ENCODE measurements at regions not wholly inside any gene's neighbourhood (a gene's known extent, or its start where the extent isn't known, plus 50 kb on each side); places are given as distances from the start of the nearest gene placed in this dataset.

DNA sequence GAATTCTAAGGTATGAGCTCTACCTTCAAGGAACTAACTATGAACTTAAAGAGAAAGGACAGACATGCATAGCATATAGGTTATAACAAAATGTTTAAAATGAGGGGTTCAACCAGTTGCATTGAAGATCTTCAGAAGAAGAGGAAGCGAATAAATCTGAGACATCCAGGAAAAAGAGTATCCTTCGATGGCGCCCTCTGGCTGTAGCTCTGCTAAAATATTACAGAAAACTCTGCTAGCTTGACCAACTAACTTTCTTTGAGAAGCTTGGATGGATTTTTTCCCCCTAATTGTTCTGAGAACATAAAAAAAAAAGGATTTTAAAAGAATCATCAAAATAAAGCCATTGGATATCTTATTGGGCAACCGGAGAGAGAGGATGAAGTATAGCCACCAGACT is 659.9 kb upstream of the SOX9 start:
- WGBS (ENCODE audit: missing lambda C conversion rate) = 63% methylated on average over 4 of the region's 4 CpGs
- DNase-seq (ENCODE audit: low read depth in 1 of 2, low spot score in 1 of 2) (peak in 1 of 2 experiments; percentile 12), FAIRE-seq (no peak), ATAC-seq (no peak)
- TF ChIP-seq RAD21 (conservative IDR thresholded peaks at IDR 0.05 in 1 of 2, IDR thresholded peaks at IDR 0.05 in 1 of 2) = peak; percentile 43 to 55; a peak in 4 of 5 replicates
- TF ChIP-seq, protein P1, sequence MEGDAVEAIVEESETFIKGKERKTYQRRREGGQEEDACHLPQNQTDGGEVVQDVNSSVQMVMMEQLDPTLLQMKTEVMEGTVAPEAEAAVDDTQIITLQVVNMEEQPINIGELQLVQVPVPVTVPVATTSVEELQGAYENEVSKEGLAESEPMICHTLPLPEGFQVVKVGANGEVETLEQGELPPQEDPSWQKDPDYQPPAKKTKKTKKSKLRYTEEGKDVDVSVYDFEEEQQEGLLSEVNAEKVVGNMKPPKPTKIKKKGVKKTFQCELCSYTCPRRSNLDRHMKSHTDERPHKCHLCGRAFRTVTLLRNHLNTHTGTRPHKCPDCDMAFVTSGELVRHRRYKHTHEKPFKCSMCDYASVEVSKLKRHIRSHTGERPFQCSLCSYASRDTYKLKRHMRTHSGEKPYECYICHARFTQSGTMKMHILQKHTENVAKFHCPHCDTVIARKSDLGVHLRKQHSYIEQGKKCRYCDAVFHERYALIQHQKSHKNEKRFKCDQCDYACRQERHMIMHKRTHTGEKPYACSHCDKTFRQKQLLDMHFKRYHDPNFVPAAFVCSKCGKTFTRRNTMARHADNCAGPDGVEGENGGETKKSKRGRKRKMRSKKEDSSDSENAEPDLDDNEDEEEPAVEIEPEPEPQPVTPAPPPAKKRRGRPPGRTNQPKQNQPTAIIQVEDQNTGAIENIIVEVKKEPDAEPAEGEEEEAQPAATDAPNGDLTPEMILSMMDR (IDR thresholded peaks at IDR 0.05) = peak; percentile 43
- TF ChIP-seq HOXB5 (CRISPR knock-in tag; IDR thresholded peaks at IDR 0.05) = no peak
- TF ChIP-seq SMC3 (IDR thresholded peaks at IDR 0.05) = peak; percentile 55
- no peak for TF ChIP-seq HOXA7 (CRISPR knock-in tag; IDR thresholded peaks at IDR 0.05)
- CTCF ChIA-PET = interaction anchor here (0.6 to 4.9 kb wide), 20 partner anchors 12 to 1077 kb away, joined by 3 to 46 read pairs (median 4); no protein-coding TSS in a partner anchor
- POLR2A ChIA-PET = no interaction called here
- Histone ChIP-seq H3K4me3 (no peak overlapping the region), H3K4me1 (no peaks in the 10 kb centered on the region), H3K9me3 (no peaks in the 10 kb centered on the region), H3K4me2 (no peak overlapping the region), H3K27ac (no peak overlapping the region)

DNA sequence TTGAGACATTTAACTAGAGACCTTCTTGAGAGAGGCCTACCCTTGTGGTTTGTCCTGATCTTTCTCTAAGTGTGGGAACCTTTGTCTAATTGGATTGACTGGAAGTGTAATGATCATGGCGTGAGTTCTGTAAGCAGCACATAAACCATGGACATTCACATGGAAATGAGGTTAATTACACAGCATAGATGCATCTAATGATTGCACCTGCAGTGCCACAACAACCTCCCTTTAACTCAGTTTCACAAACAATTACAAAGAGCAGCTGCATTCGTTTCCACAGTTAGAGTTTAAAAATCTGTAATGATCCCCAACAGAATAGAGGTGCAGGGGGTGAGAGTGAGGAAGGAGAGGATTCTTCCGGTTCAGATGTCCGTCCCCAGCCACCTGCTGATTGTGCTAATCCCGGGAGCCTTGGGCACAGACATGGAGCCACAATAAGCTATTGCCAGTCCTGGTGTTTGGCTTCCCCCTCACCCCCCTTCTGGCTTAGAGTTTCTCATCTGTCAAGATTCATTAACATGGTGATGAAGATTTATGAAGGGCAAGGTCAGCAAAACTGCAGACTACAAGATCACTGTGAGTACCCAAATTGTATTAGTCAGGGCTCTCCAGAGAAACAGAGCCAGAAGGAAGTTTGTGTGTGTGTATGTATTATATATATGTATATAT is 659.2 kb upstream of the SOX9 start:
- Histone ChIP-seq H3K27ac (no peak overlapping the region), H3K9me3 (no peaks in the 10 kb centered on the region), H3K4me1 (no peaks in the 10 kb centered on the region), H3K4me2 (no peak overlapping the region), H3K4me3 (no peak overlapping the region)
- ChIA-PET CTCF (interaction anchor here (0.6 to 4.9 kb wide), 19 partner anchors 11 to 1076 kb away, joined by 3 to 46 read pairs (median 4); no protein-coding TSS in a partner anchor), POLR2A (no interaction called here)
- DNase-seq (ENCODE audit: low read depth in 1 of 2, low spot score in 1 of 2) (no peak), FAIRE-seq (no peak), ATAC-seq (no peak)
- TF ChIP-seq HOXB5 (CRISPR knock-in tag; IDR thresholded peaks at IDR 0.05) (no peak), MAFK (IDR thresholded peaks at IDR 0.05; ENCODE audit: partially characterized antibody) (peak; percentile 9)
- WGBS (ENCODE audit: missing lambda C conversion rate) = 62% methylated on average over 5 of the region's 5 CpGs

DNA sequence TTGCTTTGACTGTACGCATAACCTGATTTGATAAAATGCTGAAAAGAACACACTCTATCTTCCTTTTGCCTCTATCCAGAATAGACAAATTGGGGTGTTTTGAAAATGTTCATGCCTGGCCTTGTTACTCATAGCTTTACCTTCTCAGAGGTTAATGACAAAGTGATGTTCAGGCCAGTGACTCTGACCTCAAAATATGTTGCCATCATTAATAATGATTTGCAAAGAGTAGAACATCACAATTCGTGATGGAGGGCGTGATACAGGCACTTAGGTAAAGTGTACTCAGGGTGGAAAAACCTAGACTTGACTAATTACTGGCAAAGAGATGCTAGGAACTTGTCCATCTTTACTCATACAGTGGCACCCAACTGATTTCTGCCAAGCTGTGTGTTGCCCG is 656.6 kb upstream of the SOX9 start:
- ChIA-PET CTCF (interaction anchor here (4.9 kb wide), 1 partner anchor 9 kb away, joined by 46 read pairs; no protein-coding TSS in a partner anchor), POLR2A (no interaction called here)
- ATAC-seq (no peak), DNase-seq (ENCODE audit: low read depth in 1 of 2, low spot score in 1 of 2) (no peak), FAIRE-seq (no peak)
- WGBS (ENCODE audit: missing lambda C conversion rate) = 52% methylated on average over 4 of the region's 4 CpGs
- Histone ChIP-seq H3K27ac (no peak overlapping the region), H3K4me2 (no peak overlapping the region), H3K4me3 (no peak overlapping the region), H3K4me1 (no peaks in the 10 kb centered on the region), H3K9me3 (no peaks in the 10 kb centered on the region)
- no peak for TF ChIP-seq ZNF302 (CRISPR knock-in tag; IDR thresholded peaks at IDR 0.05)
- no peak for TF ChIP-seq EHMT2 (IDR thresholded peaks at IDR 0.05; ENCODE audit: low read depth)
- no peak for TF ChIP-seq JUNB (IDR thresholded peaks at IDR 0.05)
- TF ChIP-seq, protein P2, sequence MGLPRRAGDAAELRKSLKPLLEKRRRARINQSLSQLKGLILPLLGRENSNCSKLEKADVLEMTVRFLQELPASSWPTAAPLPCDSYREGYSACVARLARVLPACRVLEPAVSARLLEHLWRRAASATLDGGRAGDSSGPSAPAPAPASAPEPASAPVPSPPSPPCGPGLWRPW (IDR thresholded peaks at IDR 0.05) = no peak
- TF ChIP-seq ZC3H11A (IDR thresholded peaks at IDR 0.05) = no peak
- TF ChIP-seq, protein P3, sequence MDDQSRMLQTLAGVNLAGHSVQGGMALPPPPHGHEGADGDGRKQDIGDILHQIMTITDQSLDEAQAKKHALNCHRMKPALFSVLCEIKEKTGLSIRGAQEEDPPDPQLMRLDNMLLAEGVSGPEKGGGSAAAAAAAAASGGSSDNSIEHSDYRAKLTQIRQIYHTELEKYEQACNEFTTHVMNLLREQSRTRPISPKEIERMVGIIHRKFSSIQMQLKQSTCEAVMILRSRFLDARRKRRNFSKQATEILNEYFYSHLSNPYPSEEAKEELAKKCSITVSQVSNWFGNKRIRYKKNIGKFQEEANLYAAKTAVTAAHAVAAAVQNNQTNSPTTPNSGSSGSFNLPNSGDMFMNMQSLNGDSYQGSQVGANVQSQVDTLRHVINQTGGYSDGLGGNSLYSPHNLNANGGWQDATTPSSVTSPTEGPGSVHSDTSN (IDR thresholded peaks at IDR 0.05) = no peak
- TF ChIP-seq RAD21 (conservative IDR thresholded peaks at IDR 0.05 in 1 of 2, IDR thresholded peaks at IDR 0.05 in 1 of 2) = no peak
- no peak for TF ChIP-seq SREBF2 (IDR thresholded peaks at IDR 0.05)
- TF ChIP-seq ZFP36 (IDR thresholded peaks at IDR 0.05; ENCODE audit: borderline replicate concordance, partially characterized antibody) = no peak
- no peak for TF ChIP-seq NR3C1 (IDR thresholded peaks at IDR 0.05)
- TF ChIP-seq EHF (CRISPR knock-in tag; IDR thresholded peaks at IDR 0.05) = no peak
- TF ChIP-seq CEBPB (IDR thresholded peaks at IDR 0.05) = no peak
- TF ChIP-seq RCOR1 (IDR thresholded peaks at IDR 0.05; ENCODE audit: low read depth, low read length) = no peak
- TF ChIP-seq TP53 (CRISPR knock-in tag; IDR thresholded peaks at IDR 0.05) = no peak
- no peak for TF ChIP-seq RARB (CRISPR knock-in tag; IDR thresholded peaks at IDR 0.05)
- no peak for TF ChIP-seq CHD4 (IDR thresholded peaks at IDR 0.05; ENCODE audit: borderline replicate concordance)
- TF ChIP-seq POLR2A (IDR thresholded peaks at IDR 0.05; ENCODE audit: low read length) = no peak
- no peak for TF ChIP-seq RFX5 (IDR thresholded peaks at IDR 0.05)
- no peak for TF ChIP-seq NPAS2 (CRISPR knock-in tag; IDR thresholded peaks at IDR 0.05; ENCODE audit: borderline replicate concordance)
- no peak for TF ChIP-seq GATA3 (IDR thresholded peaks at IDR 0.05; ENCODE audit: borderline replicate concordance)
